IMR-90 (cell line): ENCODE measurements at regions not wholly inside any gene's neighbourhood (a gene's known extent, or its start where the extent isn't known, plus 50 kb on each side); places are given as distances from the start of the nearest gene placed in this dataset.

ENCODE experiments used
- ATAC-seq: fragments of 200-7000 bp; cut with Tn5 transposase; 2 replicates; pipeline ENCODE4 v1.9.1; 2020; ENCODE audit warnings: low read depth, mild to moderate bottlenecking, moderate library complexity
- BruUV-seq: library from RNA; stranded (reverse); fragments of 400-500 nt; replicated peaks from 2 replicates; lab custom pipeline; 2021; lab: Mats Ljungman, UMichigan
- CTCF ChIA-PET: fragments of 300-600 bp; formaldehyde crosslinking; extraction: SDS; loops from one replicate; lab custom pipeline; 2021; ENCODE audit warnings: antibody characterized with exemption; lab: Yijun Ruan, JAX
- POLR2A ChIA-PET: fragments of 300-600 bp; sonication (Branson Sonifier 250); formaldehyde crosslinking; loops from one replicate; lab custom pipeline; 2022; ENCODE audit warnings: antibody characterized with exemption; ENCODE audit not compliant: unreplicated experiment; lab: Charles Lee
- DNase-seq: peaks from one replicate; pipeline ENCODE4 v3.0.0; 2013
- H2AFZ ChIP-seq: replicated peaks from 2 replicates; pipeline ENCODE3; 2013; ENCODE audit warnings: low read length, mild to moderate bottlenecking; ENCODE audit not compliant: poor library complexity
- H2AK5ac ChIP-seq: 2 replicates; pipeline ENCODE4 v1.6.1; 2013; ENCODE audit warnings: low read depth, low read length, inconsistent platforms
- H2AK9ac ChIP-seq: replicated peaks from 2 replicates; pipeline ENCODE3; 2013; ENCODE audit warnings: mild to moderate bottlenecking, low read depth, low read length, moderate library complexity; ENCODE audit not compliant: poor library complexity
- H2BK120ac ChIP-seq: 2 replicates; pipeline ENCODE4 v1.6.1; 2013; ENCODE audit warnings: low read depth, low read length, inconsistent platforms
- H2BK15ac ChIP-seq: 3 replicates; pipeline ENCODE4 v1.6.1; 2013; ENCODE audit warnings: low read depth, low read length, inconsistent platforms
- H2BK20ac ChIP-seq: 2 replicates; pipeline ENCODE4 v1.6.1; 2013; ENCODE audit warnings: low read depth, mild to moderate bottlenecking, inconsistent platforms, low read length, moderate library complexity
- H2BK5ac ChIP-seq: 2 replicates; pipeline ENCODE4 v1.6.1; 2013; ENCODE audit warnings: mild to moderate bottlenecking, low read depth, low read length, inconsistent platforms; ENCODE audit not compliant: poor library complexity, severe bottlenecking
- H3K14ac ChIP-seq: replicated peaks from 2 replicates; pipeline ENCODE4 v1.6.1; 2013; ENCODE audit warnings: low read depth, low read length, inconsistent platforms
- H3K18ac ChIP-seq: 2 replicates; pipeline ENCODE4 v1.6.1; 2013; ENCODE audit warnings: low read depth, low read length, control low read depth
- H3K23ac ChIP-seq: 2 replicates; pipeline ENCODE4 v1.6.1; 2013; ENCODE audit warnings: low read depth, low read length, inconsistent platforms
- H3K27ac ChIP-seq: 2 replicates; pipeline ENCODE4 v1.5.1; 2013; ENCODE audit warnings: mild to moderate bottlenecking, control low read depth, low read length; ENCODE audit not compliant: insufficient read depth
- H3K27me3 ChIP-seq: 2 replicates; pipeline ENCODE4 v1.6.1; 2013; ENCODE audit warnings: low read length; ENCODE audit not compliant: control insufficient read depth, insufficient read depth
- H3K36me3 ChIP-seq: 2 replicates; pipeline ENCODE4 v1.6.1; 2013; ENCODE audit warnings: low read length, mixed read lengths; ENCODE audit not compliant: control insufficient read depth, insufficient read depth
- H3K4ac ChIP-seq: 2 replicates; pipeline ENCODE4 v1.6.1; 2013; ENCODE audit warnings: low read depth, low read length, inconsistent platforms
- H3K4me1 ChIP-seq: 2 replicates; pipeline ENCODE4 v1.6.1; 2013; ENCODE audit warnings: low read length, mixed read lengths; ENCODE audit not compliant: control insufficient read depth, insufficient read depth
- H3K4me2 ChIP-seq: 2 replicates; pipeline ENCODE4 v1.6.1; 2013; ENCODE audit warnings: low read depth, mild to moderate bottlenecking, control low read depth, low read length, moderate library complexity
- H3K4me3 ChIP-seq: 2 replicates; pipeline ENCODE4 v1.5.1; 2013; ENCODE audit warnings: low read depth, mild to moderate bottlenecking, control low read depth, low read length, moderate library complexity; ENCODE audit not compliant: insufficient read depth
- H3K56ac ChIP-seq: 2 replicates; pipeline ENCODE4 v1.6.1; 2013; ENCODE audit warnings: low read length, inconsistent platforms; ENCODE audit not compliant: insufficient read depth; ENCODE audit errors: extremely low read depth
- H3K79me1 ChIP-seq, 2 experiments: 2 replicates each; pipeline ENCODE4 v1.6.1; 2013; ENCODE audit warnings: low read length in 2 of 2, inconsistent platforms in 1 of 2, low read depth in 1 of 2
- H3K9ac ChIP-seq: 2 replicates; pipeline ENCODE4 v1.6.1; 2013; ENCODE audit warnings: low read depth, low read length, control low read depth
- H3K9me1 ChIP-seq: 2 replicates; pipeline ENCODE4 v1.6.1; 2013; ENCODE audit warnings: low read length, inconsistent platforms; ENCODE audit not compliant: insufficient read depth
- H3K9me3 ChIP-seq: 2 replicates; pipeline ENCODE4 v1.6.1; 2013; ENCODE audit warnings: low read length; ENCODE audit not compliant: control insufficient read depth, insufficient read depth
- H4K20me1 ChIP-seq: 2 replicates; pipeline ENCODE4 v1.6.1; 2013; ENCODE audit warnings: low read length, inconsistent platforms; ENCODE audit not compliant: insufficient read depth
- H4K5ac ChIP-seq: 2 replicates; pipeline ENCODE4 v1.6.1; 2013; ENCODE audit warnings: mild to moderate bottlenecking, low read depth, low read length, control low read depth
- H4K8ac ChIP-seq, 2 experiments: 2 replicates each; pipeline ENCODE4 v1.6.1; 2013; ENCODE audit warnings: low read depth in 2 of 2, low read length in 2 of 2, control low read depth in 1 of 2, inconsistent platforms in 1 of 2
- H4K91ac ChIP-seq: 2 replicates; pipeline ENCODE4 v1.6.1; 2013; ENCODE audit warnings: low read depth, low read length, inconsistent platforms; ENCODE audit not compliant: insufficient read depth
- BHLHE40 ChIP-seq: fragments of 150-350 bp; IDR thresholded peaks from 2 replicates; pipeline ENCODE4 v1.6.1; 2016; ENCODE audit warnings: mild to moderate bottlenecking, low read depth, low read length
- CEBPB ChIP-seq: IDR thresholded peaks from 2 replicates; pipeline ENCODE4 v1.6.1; 2012; ENCODE audit warnings: low read depth, low read length, improper control_type of control experiment
- CHD1 ChIP-seq: IDR thresholded peaks from 2 replicates; pipeline ENCODE4 v1.6.1; 2012; ENCODE audit warnings: low read depth, low read length, improper control_type of control experiment
- FOS ChIP-seq: fragments of 150-350 bp; IDR thresholded peaks from 2 replicates; pipeline ENCODE4 v1.6.1; 2016; ENCODE audit warnings: low read depth, low read length
- MAFK ChIP-seq: IDR thresholded peaks from 2 replicates; pipeline ENCODE4 v1.6.1; 2012; ENCODE audit warnings: low read depth, low read length, improper control_type of control experiment
- MAZ ChIP-seq: IDR thresholded peaks from 2 replicates; pipeline ENCODE4 v1.6.1; 2012; ENCODE audit warnings: low read depth, mild to moderate bottlenecking, low read length, improper control_type of control experiment, moderate library complexity, borderline replicate concordance
- MXI1 ChIP-seq: IDR thresholded peaks from 2 replicates; pipeline ENCODE4 v1.6.1; 2012; ENCODE audit warnings: low read depth, mild to moderate bottlenecking, low read length, moderate library complexity, borderline replicate concordance
- NFE2L2 ChIP-seq: fragments of 150-350 bp; IDR thresholded peaks from 2 replicates; pipeline ENCODE4 v1.6.1; 2016; ENCODE audit warnings: low read depth, mild to moderate bottlenecking, low read length
- POLR2A ChIP-seq: IDR thresholded peaks from 2 replicates; pipeline ENCODE4 v1.6.1; 2012; ENCODE audit warnings: mild to moderate bottlenecking, low read depth, low read length
- RAD21 ChIP-seq: IDR thresholded peaks from 2 replicates; pipeline ENCODE4 v1.6.1; 2012; ENCODE audit warnings: low read length, improper control_type of control experiment
- RCOR1 ChIP-seq: IDR thresholded peaks from 2 replicates; pipeline ENCODE4 v1.6.1; 2012; ENCODE audit warnings: mild to moderate bottlenecking, low read length, improper control_type of control experiment; ENCODE audit not compliant: insufficient replicate concordance
- RFX5 ChIP-seq: IDR thresholded peaks from 2 replicates; pipeline ENCODE4 v1.8.0; 2012; ENCODE audit warnings: low read depth, mild to moderate bottlenecking, low read length, moderate library complexity
- SMC3 ChIP-seq: fragments of 150-350 bp; IDR thresholded peaks from 2 replicates; pipeline ENCODE4 v1.6.1; 2016; ENCODE audit warnings: low read depth, mild to moderate bottlenecking, antibody characterized with exemption, low read length, moderate library complexity
- dilution Hi-C: fragments of 300-500 bp; cut with HindIII; formaldehyde crosslinking; loops from one replicate; pipeline ENCODE4 v1.14.3; 2018; ENCODE audit warnings: low sequenced_read_pairs; ENCODE audit not compliant: unreplicated experiment
- in situ Hi-C: fragments of 300-500 bp; cut with MboI; formaldehyde crosslinking; loops from 3 replicates; pipeline ENCODE4 v1.14.3; 2019; ENCODE audit warnings: low sequenced_read_pairs, inconsistent platforms, mixed read lengths
- intact Hi-C: fragments of 100-400 bp; cut with micrococcal nuclease; formaldehyde crosslinking; loops from 2 replicates; pipeline ENCODE4 v1.10.0; 2022
- TF ChIP-seq, protein P1 (sequence below): fragments of 150-350 bp; IDR thresholded peaks from 2 replicates; pipeline ENCODE4 v1.6.1; 2017; ENCODE audit warnings: mild to moderate bottlenecking, antibody characterized with exemption, low read length, low read depth
- TF ChIP-seq, protein P2 (sequence below): fragments of 150-350 bp; IDR thresholded peaks from 2 replicates; pipeline ENCODE4 v1.6.1; 2016; ENCODE audit warnings: low read depth, mild to moderate bottlenecking, low read length, moderate library complexity, borderline replicate concordance
- TF ChIP-seq, protein P3 (sequence below): conservative IDR thresholded peaks from 2 replicates; pipeline ENCODE4 v1.5.1; 2012; ENCODE audit warnings: mild to moderate bottlenecking, low read depth, low read length, improper control_type of control experiment

DNA sequence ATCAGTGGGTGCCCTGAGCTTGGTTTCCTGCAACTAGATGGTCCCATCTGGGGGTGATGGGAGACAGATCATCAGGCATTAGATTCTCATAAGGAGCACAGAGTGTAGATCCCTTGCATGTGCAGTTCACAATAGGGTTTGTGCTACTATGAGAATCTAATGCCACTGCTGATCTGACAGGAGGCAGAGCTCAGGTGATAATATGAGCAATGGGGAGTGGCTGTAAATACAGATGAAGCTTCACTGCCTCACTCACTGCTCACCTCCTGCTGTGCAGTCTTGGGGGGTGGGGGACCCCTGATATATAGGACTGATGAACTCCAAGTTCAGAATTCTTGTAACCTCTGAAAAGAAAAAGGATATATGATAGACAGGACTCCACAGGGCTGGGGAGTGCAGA is 108.0 kb downstream of the RIN2 start:
- Histone ChIP-seq H4K20me1 (no peaks in the 10 kb centered on the region), H3K9me1 (0 out of 2 replicates have a peak, but pooled peaks cover 3% of the 10 kb centered on the region), H4K8ac (no peak overlapping the region), H3K27me3 (no peaks in the 10 kb centered on the region), H3K79me1 (peaks cover 4 to 20% of the 10 kb centered on the region in 2 experiments; a peak in 2 of 4 replicates), H3K23ac (no peak overlapping the region), H3K4me2 (no peak overlapping the region), H2BK20ac (no peak overlapping the region), H3K36me3 (peaks cover 2% of the 10 kb centered on the region), H3K4me3 (no peak overlapping the region), H3K9ac (no peak overlapping the region), H3K4ac (no peak overlapping the region), H2BK5ac (no peak overlapping the region), H3K9me3 (peaks cover 3% of the 10 kb centered on the region; the same call in 1 of the 2 replicates), H3K27ac (no peak overlapping the region), H3K14ac (no peak overlapping the region), H2AK9ac (no peak overlapping the region), H3K56ac (no peak overlapping the region), H3K18ac (no peak overlapping the region), H4K91ac (no peak overlapping the region), H2AK5ac (no peak overlapping the region; the same call in 1 of the 2 replicates), H2BK120ac (no peak overlapping the region), H4K5ac (no peak overlapping the region), H3K4me1 (peaks cover 6% of the 10 kb centered on the region), H2BK15ac (no peak overlapping the region; the same call in 2 of the 3 replicates), H2AFZ (no peak overlapping the region)
- in situ Hi-C loops (no loop called here), intact Hi-C loops (no loop called here), dilution Hi-C loops (no loop called here)
- CTCF ChIA-PET = no interaction called here
- BruUV-seq = no TSS peak
- POLR2A ChIA-PET = no interaction called here
- ATAC-seq (no peak), DNase-seq (no peak)
- TF ChIP-seq, protein P1, sequence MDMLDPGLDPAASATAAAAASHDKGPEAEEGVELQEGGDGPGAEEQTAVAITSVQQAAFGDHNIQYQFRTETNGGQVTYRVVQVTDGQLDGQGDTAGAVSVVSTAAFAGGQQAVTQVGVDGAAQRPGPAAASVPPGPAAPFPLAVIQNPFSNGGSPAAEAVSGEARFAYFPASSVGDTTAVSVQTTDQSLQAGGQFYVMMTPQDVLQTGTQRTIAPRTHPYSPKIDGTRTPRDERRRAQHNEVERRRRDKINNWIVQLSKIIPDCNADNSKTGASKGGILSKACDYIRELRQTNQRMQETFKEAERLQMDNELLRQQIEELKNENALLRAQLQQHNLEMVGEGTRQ = no peak
- TF ChIP-seq MAZ (no peak), NFE2L2 (no peak), RCOR1 (no peak), RFX5 (no peak), MXI1 (no peak), SMC3 (no peak), CHD1 (no peak), MAFK (no peak), BHLHE40 (no peak), FOS (no peak), RAD21 (no peak), CEBPB (no peak), POLR2A (no peak)
- TF ChIP-seq, protein P2, sequence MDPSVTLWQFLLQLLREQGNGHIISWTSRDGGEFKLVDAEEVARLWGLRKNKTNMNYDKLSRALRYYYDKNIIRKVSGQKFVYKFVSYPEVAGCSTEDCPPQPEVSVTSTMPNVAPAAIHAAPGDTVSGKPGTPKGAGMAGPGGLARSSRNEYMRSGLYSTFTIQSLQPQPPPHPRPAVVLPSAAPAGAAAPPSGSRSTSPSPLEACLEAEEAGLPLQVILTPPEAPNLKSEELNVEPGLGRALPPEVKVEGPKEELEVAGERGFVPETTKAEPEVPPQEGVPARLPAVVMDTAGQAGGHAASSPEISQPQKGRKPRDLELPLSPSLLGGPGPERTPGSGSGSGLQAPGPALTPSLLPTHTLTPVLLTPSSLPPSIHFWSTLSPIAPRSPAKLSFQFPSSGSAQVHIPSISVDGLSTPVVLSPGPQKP = no peak
- TF ChIP-seq, protein P3, sequence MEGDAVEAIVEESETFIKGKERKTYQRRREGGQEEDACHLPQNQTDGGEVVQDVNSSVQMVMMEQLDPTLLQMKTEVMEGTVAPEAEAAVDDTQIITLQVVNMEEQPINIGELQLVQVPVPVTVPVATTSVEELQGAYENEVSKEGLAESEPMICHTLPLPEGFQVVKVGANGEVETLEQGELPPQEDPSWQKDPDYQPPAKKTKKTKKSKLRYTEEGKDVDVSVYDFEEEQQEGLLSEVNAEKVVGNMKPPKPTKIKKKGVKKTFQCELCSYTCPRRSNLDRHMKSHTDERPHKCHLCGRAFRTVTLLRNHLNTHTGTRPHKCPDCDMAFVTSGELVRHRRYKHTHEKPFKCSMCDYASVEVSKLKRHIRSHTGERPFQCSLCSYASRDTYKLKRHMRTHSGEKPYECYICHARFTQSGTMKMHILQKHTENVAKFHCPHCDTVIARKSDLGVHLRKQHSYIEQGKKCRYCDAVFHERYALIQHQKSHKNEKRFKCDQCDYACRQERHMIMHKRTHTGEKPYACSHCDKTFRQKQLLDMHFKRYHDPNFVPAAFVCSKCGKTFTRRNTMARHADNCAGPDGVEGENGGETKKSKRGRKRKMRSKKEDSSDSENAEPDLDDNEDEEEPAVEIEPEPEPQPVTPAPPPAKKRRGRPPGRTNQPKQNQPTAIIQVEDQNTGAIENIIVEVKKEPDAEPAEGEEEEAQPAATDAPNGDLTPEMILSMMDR = no peak
